Heart left ventricle (tissue), 13 donors: ENCODE measurements at regions not wholly inside any gene's neighbourhood (a gene's known extent, or its start where the extent isn't known, plus 50 kb on each side); places are given as distances from the start of the nearest gene placed in this dataset.

Experiments used
- CTCF ChIP-seq, 12 donors: fragments of 200-600 bp; sonication (generic) in 4 of 12; IDR thresholded peaks; one replicate each; pipeline versions ENCODE4 v1.5.0 to v1.8.0; 2018 to 2022; ENCODE audit warnings: antibody characterized with exemption in 12 of 12, mild to moderate bottlenecking in 5 of 12
- POLR2A ChIP-seq, 2 donors: fragments of 450-650 bp; IDR thresholded peaks; one replicate each; pipeline ENCODE4 v1.6.1; 2017; ENCODE audit warnings: antibody characterized with exemption in 2 of 2, mild to moderate bottlenecking in 2 of 2, moderate library complexity in 2 of 2
- donor health status: ischemic (EF 13 %, LVEDD 7.1; RV severe dilation, severe dysfunction).
- donor health status: DM: no; HTN: yes; CAD: no.
- donor health status: DM: no; HTN: no; CAD: no.
- donor health status: ischemic (EF 25% LVEDD 6.9; RV normal size, moderate dysfunction).
- donor health status: ischemic (EF 25% LVEDD 5.7; RV mildly dilated, moderate dysfunction).
- donor health status: ischemic (EF 35%, LVEDD 5.7; RV mildly dilated, moderate dysfunction).
- donor health status: nonischemic (EF 11% LVEDD 7.7; RV severe dilation, severe dysfunction).
- donor health status: DM: yes; HTN: yes; CAD: no.
- donor health status: PGD.
- donor health status: ischemic (EF 29% LVEDD 5.4; RV normal size, mild dysfunction).
- donor health status: nonischemic (EF 23%, LVEDD 6.1; RV moderate dilation, normal function).

- no peak for TF ChIP-seq POLR2A (IDR thresholded peaks at IDR 0.05)
- peak in 3 of 12 donors; percentile 26 to 37 (median 32) for TF ChIP-seq CTCF (IDR thresholded peaks at IDR 0.05)
Measured at GRCh38 chr5:159531554-159532105, 201.3 kb upstream of the IL12B start.
